SK-N-SH treated with all-trans-retinoic acid at 6 μM for 48 hours (cell line): ENCODE measurements at regions not wholly inside any gene's neighbourhood (a gene's known extent, or its start where the extent isn't known, plus 50 kb on each side); places are given as distances from the start of the nearest gene placed in this dataset.

ENCODE experiments used
- ARNTL ChIP-seq: fragments of 450-650 bp; formaldehyde crosslinking; IDR thresholded peaks from 2 replicates; pipeline ENCODE4 v1.5.0; 2020; ENCODE audit warnings: low read depth, mild to moderate bottlenecking, moderate library complexity, borderline replicate concordance
- ESRRG ChIP-seq: fragments of 250-450 bp; sonication (Bioruptor Pico); IDR thresholded peaks from 2 replicates; pipeline ENCODE4 v1.6.1; 2021; ENCODE audit warnings: mild to moderate bottlenecking
- RARB ChIP-seq: fragments of 250-450 bp; sonication (Bioruptor Pico); IDR thresholded peaks from 2 replicates; pipeline ENCODE4 v1.8.0; 2021; ENCODE audit warnings: mild to moderate bottlenecking, moderate library complexity
- SNAI2 ChIP-seq: fragments of 250-450 bp; sonication (Bioruptor Pico); IDR thresholded peaks from 2 replicates; pipeline ENCODE4 v1.5.0; 2020; ENCODE audit warnings: mild to moderate bottlenecking, moderate library complexity
- TOX ChIP-seq: fragments of 250-450 bp; sonication (Bioruptor Pico); IDR thresholded peaks from 2 replicates; pipeline ENCODE4 v1.8.0; 2021; ENCODE audit warnings: mild to moderate bottlenecking, moderate library complexity, borderline replicate concordance
- ZC3H10 ChIP-seq: fragments of 250-450 bp; sonication (Bioruptor Pico); IDR thresholded peaks from 2 replicates; pipeline ENCODE4 v1.5.1; 2021; ENCODE audit warnings: mild to moderate bottlenecking, moderate library complexity
- ZFP3 ChIP-seq: fragments of 250-450 bp; sonication (Bioruptor Pico); IDR thresholded peaks from 2 replicates; pipeline ENCODE4 v1.5.0; 2020; ENCODE audit warnings: mild to moderate bottlenecking, moderate library complexity
- ZNF70 ChIP-seq: fragments of 450-650 bp; formaldehyde crosslinking; IDR thresholded peaks from 2 replicates; pipeline ENCODE4 v1.5.0; 2020; ENCODE audit warnings: mild to moderate bottlenecking, moderate library complexity
- ZNF8 ChIP-seq: fragments of 450-650 bp; formaldehyde crosslinking; IDR thresholded peaks from 2 replicates; pipeline ENCODE4 v1.5.0; 2020; ENCODE audit warnings: mild to moderate bottlenecking, moderate library complexity
- TF ChIP-seq, protein P1 (sequence below): fragments of 250-450 bp; sonication (Bioruptor Pico); IDR thresholded peaks from 2 replicates; pipeline ENCODE4 v1.8.0; 2020; ENCODE audit warnings: mild to moderate bottlenecking, moderate library complexity, borderline replicate concordance
- TF ChIP-seq, protein P2 (sequence below): fragments of 250-450 bp; sonication (Bioruptor Pico); IDR thresholded peaks from 2 replicates; pipeline ENCODE4 v1.5.1; 2020; ENCODE audit warnings: low read depth, mild to moderate bottlenecking, moderate library complexity
- TF ChIP-seq, protein P3 (sequence below): fragments of 250-450 bp; sonication (Bioruptor Pico); IDR thresholded peaks from 2 replicates; pipeline ENCODE4 v1.8.0; 2021; ENCODE audit warnings: low read depth, mild to moderate bottlenecking, moderate library complexity, borderline replicate concordance

DNA sequence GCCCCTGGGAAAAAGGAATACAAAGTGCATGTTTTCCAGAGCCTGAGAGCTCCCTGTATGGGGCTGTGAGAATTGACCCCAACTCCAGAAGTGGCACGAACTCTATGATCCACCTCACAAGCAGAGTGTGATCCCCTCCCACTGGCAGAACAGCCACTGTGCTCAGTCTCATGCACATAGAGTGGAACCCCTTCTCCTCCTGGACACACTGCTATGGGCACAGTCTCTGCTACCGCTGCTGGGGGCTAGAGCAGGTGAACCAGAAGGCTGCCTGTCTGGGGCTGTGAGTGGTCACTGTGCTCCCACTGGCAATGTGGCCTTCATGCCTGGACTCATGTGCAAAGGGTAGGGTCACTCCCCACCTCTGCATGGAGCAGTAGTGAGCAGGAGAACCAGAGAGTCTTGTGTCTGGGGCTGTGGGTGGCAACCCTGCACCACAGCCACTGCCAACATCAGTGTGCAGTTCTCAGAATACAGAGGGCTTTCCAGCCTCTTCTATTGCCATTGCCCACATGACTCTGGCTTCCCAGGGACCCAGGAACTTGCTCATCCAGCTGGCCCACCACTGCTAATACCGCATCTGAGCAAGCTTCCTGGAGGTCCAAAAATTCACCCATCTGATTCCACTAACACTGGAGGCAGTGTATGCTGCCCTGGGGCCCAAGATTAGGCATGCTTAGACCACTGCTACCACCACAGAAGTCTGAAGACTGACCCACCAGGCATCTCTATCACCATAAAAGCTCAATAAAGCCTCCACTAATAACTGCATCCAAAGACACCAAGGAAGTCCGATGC, 343.7 kb upstream of the SOX14 start:
- TF ChIP-seq TOX (CRISPR knock-in tag) (no peak), ZC3H10 (CRISPR knock-in tag) (no peak), ZNF70 (no peak), ESRRG (CRISPR knock-in tag) (no peak), RARB (CRISPR knock-in tag) (no peak), ARNTL (CRISPR knock-in tag) (no peak), SNAI2 (CRISPR knock-in tag) (no peak), ZFP3 (CRISPR knock-in tag) (no peak), ZNF8 (no peak)
- TF ChIP-seq, protein P1, sequence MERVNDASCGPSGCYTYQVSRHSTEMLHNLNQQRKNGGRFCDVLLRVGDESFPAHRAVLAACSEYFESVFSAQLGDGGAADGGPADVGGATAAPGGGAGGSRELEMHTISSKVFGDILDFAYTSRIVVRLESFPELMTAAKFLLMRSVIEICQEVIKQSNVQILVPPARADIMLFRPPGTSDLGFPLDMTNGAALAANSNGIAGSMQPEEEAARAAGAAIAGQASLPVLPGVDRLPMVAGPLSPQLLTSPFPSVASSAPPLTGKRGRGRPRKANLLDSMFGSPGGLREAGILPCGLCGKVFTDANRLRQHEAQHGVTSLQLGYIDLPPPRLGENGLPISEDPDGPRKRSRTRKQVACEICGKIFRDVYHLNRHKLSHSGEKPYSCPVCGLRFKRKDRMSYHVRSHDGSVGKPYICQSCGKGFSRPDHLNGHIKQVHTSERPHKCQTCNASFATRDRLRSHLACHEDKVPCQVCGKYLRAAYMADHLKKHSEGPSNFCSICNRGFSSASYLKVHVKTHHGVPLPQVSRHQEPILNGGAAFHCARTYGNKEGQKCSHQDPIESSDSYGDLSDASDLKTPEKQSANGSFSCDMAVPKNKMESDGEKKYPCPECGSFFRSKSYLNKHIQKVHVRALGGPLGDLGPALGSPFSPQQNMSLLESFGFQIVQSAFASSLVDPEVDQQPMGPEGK (CRISPR knock-in tag), result no peak
- TF ChIP-seq, protein P2, sequence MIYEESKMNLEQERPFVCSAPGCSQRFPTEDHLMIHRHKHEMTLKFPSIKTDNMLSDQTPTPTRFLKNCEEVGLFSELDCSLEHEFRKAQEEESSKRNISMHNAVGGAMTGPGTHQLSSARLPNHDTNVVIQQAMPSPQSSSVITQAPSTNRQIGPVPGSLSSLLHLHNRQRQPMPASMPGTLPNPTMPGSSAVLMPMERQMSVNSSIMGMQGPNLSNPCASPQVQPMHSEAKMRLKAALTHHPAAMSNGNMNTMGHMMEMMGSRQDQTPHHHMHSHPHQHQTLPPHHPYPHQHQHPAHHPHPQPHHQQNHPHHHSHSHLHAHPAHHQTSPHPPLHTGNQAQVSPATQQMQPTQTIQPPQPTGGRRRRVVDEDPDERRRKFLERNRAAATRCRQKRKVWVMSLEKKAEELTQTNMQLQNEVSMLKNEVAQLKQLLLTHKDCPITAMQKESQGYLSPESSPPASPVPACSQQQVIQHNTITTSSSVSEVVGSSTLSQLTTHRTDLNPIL, result no peak
- TF ChIP-seq, protein P3, sequence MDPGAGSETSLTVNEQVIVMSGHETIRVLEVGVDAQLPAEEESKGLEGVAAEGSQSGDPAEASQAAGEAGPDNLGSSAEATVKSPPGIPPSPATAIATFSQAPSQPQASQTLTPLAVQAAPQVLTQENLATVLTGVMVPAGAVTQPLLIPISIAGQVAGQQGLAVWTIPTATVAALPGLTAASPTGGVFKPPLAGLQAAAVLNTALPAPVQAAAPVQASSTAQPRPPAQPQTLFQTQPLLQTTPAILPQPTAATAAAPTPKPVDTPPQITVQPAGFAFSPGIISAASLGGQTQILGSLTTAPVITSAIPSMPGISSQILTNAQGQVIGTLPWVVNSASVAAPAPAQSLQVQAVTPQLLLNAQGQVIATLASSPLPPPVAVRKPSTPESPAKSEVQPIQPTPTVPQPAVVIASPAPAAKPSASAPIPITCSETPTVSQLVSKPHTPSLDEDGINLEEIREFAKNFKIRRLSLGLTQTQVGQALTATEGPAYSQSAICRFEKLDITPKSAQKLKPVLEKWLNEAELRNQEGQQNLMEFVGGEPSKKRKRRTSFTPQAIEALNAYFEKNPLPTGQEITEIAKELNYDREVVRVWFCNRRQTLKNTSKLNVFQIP, result no peak
